IMR-90 (cell line): ENCODE measurements at regions not wholly inside any gene's neighbourhood (a gene's known extent, or its start where the extent isn't known, plus 50 kb on each side); places are given as distances from the start of the nearest gene placed in this dataset.

Experiments used
- ATAC-seq: fragments of 200-7000 bp; cut with Tn5 transposase; 2 replicates; pipeline ENCODE4 v1.9.1; 2020; ENCODE audit warnings: low read depth, mild to moderate bottlenecking, moderate library complexity
- BruUV-seq: library from RNA; stranded (reverse); fragments of 400-500 nt; replicated peaks from 2 replicates; lab custom pipeline; 2021; lab: Mats Ljungman, UMichigan
- CTCF ChIA-PET: fragments of 300-600 bp; formaldehyde crosslinking; extraction: SDS; loops from one replicate; lab custom pipeline; 2021; ENCODE audit warnings: antibody characterized with exemption; lab: Yijun Ruan, JAX
- POLR2A ChIA-PET: fragments of 300-600 bp; sonication (Branson Sonifier 250); formaldehyde crosslinking; loops from one replicate; lab custom pipeline; 2022; ENCODE audit warnings: antibody characterized with exemption; ENCODE audit not compliant: unreplicated experiment; lab: Charles Lee
- DNase-seq: peaks from one replicate; pipeline ENCODE4 v3.0.0; 2013
- H2AFZ ChIP-seq: replicated peaks from 2 replicates; pipeline ENCODE3; 2013; ENCODE audit warnings: low read length, mild to moderate bottlenecking; ENCODE audit not compliant: poor library complexity
- H2AK5ac ChIP-seq: 2 replicates; pipeline ENCODE4 v1.6.1; 2013; ENCODE audit warnings: low read depth, low read length, inconsistent platforms
- H2AK9ac ChIP-seq: replicated peaks from 2 replicates; pipeline ENCODE3; 2013; ENCODE audit warnings: mild to moderate bottlenecking, low read depth, low read length, moderate library complexity; ENCODE audit not compliant: poor library complexity
- H2BK120ac ChIP-seq: 2 replicates; pipeline ENCODE4 v1.6.1; 2013; ENCODE audit warnings: low read depth, low read length, inconsistent platforms
- H2BK15ac ChIP-seq: 3 replicates; pipeline ENCODE4 v1.6.1; 2013; ENCODE audit warnings: low read depth, low read length, inconsistent platforms
- H2BK20ac ChIP-seq: 2 replicates; pipeline ENCODE4 v1.6.1; 2013; ENCODE audit warnings: low read depth, mild to moderate bottlenecking, inconsistent platforms, low read length, moderate library complexity
- H2BK5ac ChIP-seq: 2 replicates; pipeline ENCODE4 v1.6.1; 2013; ENCODE audit warnings: mild to moderate bottlenecking, low read depth, low read length, inconsistent platforms; ENCODE audit not compliant: poor library complexity, severe bottlenecking
- H3K14ac ChIP-seq: replicated peaks from 2 replicates; pipeline ENCODE4 v1.6.1; 2013; ENCODE audit warnings: low read depth, low read length, inconsistent platforms
- H3K18ac ChIP-seq: 2 replicates; pipeline ENCODE4 v1.6.1; 2013; ENCODE audit warnings: low read depth, low read length, control low read depth
- H3K23ac ChIP-seq: 2 replicates; pipeline ENCODE4 v1.6.1; 2013; ENCODE audit warnings: low read depth, low read length, inconsistent platforms
- H3K27ac ChIP-seq: 2 replicates; pipeline ENCODE4 v1.5.1; 2013; ENCODE audit warnings: mild to moderate bottlenecking, control low read depth, low read length; ENCODE audit not compliant: insufficient read depth
- H3K27me3 ChIP-seq: 2 replicates; pipeline ENCODE4 v1.6.1; 2013; ENCODE audit warnings: low read length; ENCODE audit not compliant: control insufficient read depth, insufficient read depth
- H3K36me3 ChIP-seq: 2 replicates; pipeline ENCODE4 v1.6.1; 2013; ENCODE audit warnings: low read length, mixed read lengths; ENCODE audit not compliant: control insufficient read depth, insufficient read depth
- H3K4ac ChIP-seq: 2 replicates; pipeline ENCODE4 v1.6.1; 2013; ENCODE audit warnings: low read depth, low read length, inconsistent platforms
- H3K4me1 ChIP-seq: 2 replicates; pipeline ENCODE4 v1.6.1; 2013; ENCODE audit warnings: low read length, mixed read lengths; ENCODE audit not compliant: control insufficient read depth, insufficient read depth
- H3K4me2 ChIP-seq: 2 replicates; pipeline ENCODE4 v1.6.1; 2013; ENCODE audit warnings: low read depth, mild to moderate bottlenecking, control low read depth, low read length, moderate library complexity
- H3K4me3 ChIP-seq: 2 replicates; pipeline ENCODE4 v1.5.1; 2013; ENCODE audit warnings: low read depth, mild to moderate bottlenecking, control low read depth, low read length, moderate library complexity; ENCODE audit not compliant: insufficient read depth
- H3K56ac ChIP-seq: 2 replicates; pipeline ENCODE4 v1.6.1; 2013; ENCODE audit warnings: low read length, inconsistent platforms; ENCODE audit not compliant: insufficient read depth; ENCODE audit errors: extremely low read depth
- H3K79me1 ChIP-seq, 2 experiments: 2 replicates each; pipeline ENCODE4 v1.6.1; 2013; ENCODE audit warnings: low read length in 2 of 2, inconsistent platforms in 1 of 2, low read depth in 1 of 2
- H3K9ac ChIP-seq: 2 replicates; pipeline ENCODE4 v1.6.1; 2013; ENCODE audit warnings: low read depth, low read length, control low read depth
- H3K9me1 ChIP-seq: 2 replicates; pipeline ENCODE4 v1.6.1; 2013; ENCODE audit warnings: low read length, inconsistent platforms; ENCODE audit not compliant: insufficient read depth
- H3K9me3 ChIP-seq: 2 replicates; pipeline ENCODE4 v1.6.1; 2013; ENCODE audit warnings: low read length; ENCODE audit not compliant: control insufficient read depth, insufficient read depth
- H4K20me1 ChIP-seq: 2 replicates; pipeline ENCODE4 v1.6.1; 2013; ENCODE audit warnings: low read length, inconsistent platforms; ENCODE audit not compliant: insufficient read depth
- H4K5ac ChIP-seq: 2 replicates; pipeline ENCODE4 v1.6.1; 2013; ENCODE audit warnings: mild to moderate bottlenecking, low read depth, low read length, control low read depth
- H4K8ac ChIP-seq, 2 experiments: 2 replicates each; pipeline ENCODE4 v1.6.1; 2013; ENCODE audit warnings: low read depth in 2 of 2, low read length in 2 of 2, control low read depth in 1 of 2, inconsistent platforms in 1 of 2
- H4K91ac ChIP-seq: 2 replicates; pipeline ENCODE4 v1.6.1; 2013; ENCODE audit warnings: low read depth, low read length, inconsistent platforms; ENCODE audit not compliant: insufficient read depth
- MAZ ChIP-seq: IDR thresholded peaks from 2 replicates; pipeline ENCODE4 v1.6.1; 2012; ENCODE audit warnings: low read depth, mild to moderate bottlenecking, low read length, improper control_type of control experiment, moderate library complexity, borderline replicate concordance
- NFE2L2 ChIP-seq: fragments of 150-350 bp; IDR thresholded peaks from 2 replicates; pipeline ENCODE4 v1.6.1; 2016; ENCODE audit warnings: low read depth, mild to moderate bottlenecking, low read length
- POLR2A ChIP-seq: IDR thresholded peaks from 2 replicates; pipeline ENCODE4 v1.6.1; 2012; ENCODE audit warnings: mild to moderate bottlenecking, low read depth, low read length
- RFX5 ChIP-seq: IDR thresholded peaks from 2 replicates; pipeline ENCODE4 v1.8.0; 2012; ENCODE audit warnings: low read depth, mild to moderate bottlenecking, low read length, moderate library complexity
- SMC3 ChIP-seq: fragments of 150-350 bp; IDR thresholded peaks from 2 replicates; pipeline ENCODE4 v1.6.1; 2016; ENCODE audit warnings: low read depth, mild to moderate bottlenecking, antibody characterized with exemption, low read length, moderate library complexity
- WGBS, 2 experiments: methylation state at CpG; one replicate each; pipeline versions ENCODE4 v1.1.5 to v1.1.7; 2013; ENCODE audit warnings: missing lambda C conversion rate in 2 of 2; ENCODE audit not compliant: insufficient read length in 1 of 2; ENCODE audit errors: extremely low coverage in 2 of 2; 5-methylcytosine and 5-hydroxymethylcytosine counted together
- dilution Hi-C: fragments of 300-500 bp; cut with HindIII; formaldehyde crosslinking; loops from one replicate; pipeline ENCODE4 v1.14.3; 2018; ENCODE audit warnings: low sequenced_read_pairs; ENCODE audit not compliant: unreplicated experiment
- in situ Hi-C: fragments of 300-500 bp; cut with MboI; formaldehyde crosslinking; loops from 3 replicates; pipeline ENCODE4 v1.14.3; 2019; ENCODE audit warnings: low sequenced_read_pairs, inconsistent platforms, mixed read lengths
- intact Hi-C: fragments of 100-400 bp; cut with micrococcal nuclease; formaldehyde crosslinking; loops from 2 replicates; pipeline ENCODE4 v1.10.0; 2022

- TF ChIP-seq RFX5 (no peak), NFE2L2 (no peak), MAZ (no peak), SMC3 (no peak), POLR2A (no peak)
- H2BK5ac ChIP-seq, result no peak overlapping the region
- no peak overlapping the region for H3K4me3 ChIP-seq
- H2AK9ac ChIP-seq, result peak overlapping the region; percentile 42
- no peaks in the 10 kb centered on the region for H3K9me1 ChIP-seq
- H2AFZ ChIP-seq, result no peak overlapping the region
- H3K27ac ChIP-seq, result no peak overlapping the region
- no peak overlapping the region for H2BK120ac ChIP-seq
- H2BK20ac ChIP-seq, result no peak overlapping the region
- no peak overlapping the region for H4K91ac ChIP-seq
- no peaks in the 10 kb centered on the region for H3K79me1 ChIP-seq
- no peak overlapping the region for H2AK5ac ChIP-seq
- 28% methylated on average over 4 of the region's 15 CpGs; no CpG with 5 or more reads in 1 of the 2 experiments for WGBS, 2 experiments
- DNase-seq (no peak), ATAC-seq (no peak)
- intact Hi-C loops (no loop called here), in situ Hi-C loops (no loop called here), dilution Hi-C loops (no loop called here)
- no peak overlapping the region for H3K23ac ChIP-seq
- ChIA-PET CTCF (no interaction called here), POLR2A (interaction anchor here (0.6 kb wide), 1 partner anchor 14 kb away, joined by 4 read pairs; no protein-coding TSS in a partner anchor)
- H3K18ac ChIP-seq, result no peak overlapping the region
- no TSS peak for BruUV-seq
- H3K4me2 ChIP-seq, result no peak overlapping the region
- no peak overlapping the region for H3K9ac ChIP-seq
- H3K56ac ChIP-seq, result no peak overlapping the region
- H3K4ac ChIP-seq, result no peak overlapping the region
- peaks cover 43% of the 10 kb centered on the region for H3K27me3 ChIP-seq
- H3K36me3 ChIP-seq, result no peaks in the 10 kb centered on the region
- H3K9me3 ChIP-seq, result no peaks in the 10 kb centered on the region
- no peak overlapping the region for H4K8ac ChIP-seq
- no peaks in the 10 kb centered on the region for H3K4me1 ChIP-seq
- no peaks in the 10 kb centered on the region for H4K20me1 ChIP-seq
- no peak overlapping the region for H2BK15ac ChIP-seq
- H4K5ac ChIP-seq, result no peak overlapping the region
- H3K14ac ChIP-seq, result no peak overlapping the region
These were observed 62.2 kb upstream of the KDM7A start for GRCh38 chr7:140238778-140239652.
